Astrocyte (in vitro differentiated cells and primary cell): ENCODE measurements at regions not wholly inside any gene's neighbourhood (a gene's known extent, or its start where the extent isn't known, plus 50 kb on each side); places are given as distances from the start of the nearest gene placed in this dataset.

ENCODE experiments used
- CTCF ChIP-seq: IDR thresholded peaks from 2 replicates; pipeline ENCODE4 v1.5.1; 2011; ENCODE audit warnings: low read depth, mild to moderate bottlenecking, inconsistent platforms, low read length, moderate library complexity; ENCODE audit not compliant: insufficient read depth
- EZH2 ChIP-seq: IDR thresholded peaks from 2 replicates; pipeline ENCODE4 v1.6.1; 2012; ENCODE audit warnings: mild to moderate bottlenecking, low read length, inconsistent platforms; ENCODE audit not compliant: insufficient read depth

- no peak for TF ChIP-seq CTCF
- TF ChIP-seq EZH2, result no peak
Measured at GRCh38 chr1:56411484-56412180, 167.7 kb downstream of the PLPP3 start.
